VCaP (cell line): ENCODE measurements at regions not wholly inside any gene's neighbourhood (a gene's known extent, or its start where the extent isn't known, plus 50 kb on each side); places are given as distances from the start of the nearest gene placed in this dataset.
A peak's percentile ranks its signal among the peaks of the same experiment; 100 is the strongest.

Experiments
- H3K27ac ChIP-seq: fragments of 450-650 bp; 2 replicates; pipeline ENCODE4 v1.5.1; 2017
- CTCF ChIP-seq: fragments of 450-650 bp; conservative IDR thresholded peaks from 2 replicates; pipeline ENCODE4 v1.5.1; 2017; ENCODE audit warnings: mild to moderate bottlenecking, moderate library complexity

GRCh38 chr10:78719276-78719675, 349.5 kb upstream of the ZMIZ1 start:
- no peak overlapping the region for H3K27ac ChIP-seq
- TF ChIP-seq CTCF, result no peak

- TF ChIP-seq CTCF, result no peak
- H3K27ac ChIP-seq, result no peak overlapping the region
Observed at GRCh38 chr10:78720091-78720490, 348.7 kb upstream of the ZMIZ1 start.

DNA sequence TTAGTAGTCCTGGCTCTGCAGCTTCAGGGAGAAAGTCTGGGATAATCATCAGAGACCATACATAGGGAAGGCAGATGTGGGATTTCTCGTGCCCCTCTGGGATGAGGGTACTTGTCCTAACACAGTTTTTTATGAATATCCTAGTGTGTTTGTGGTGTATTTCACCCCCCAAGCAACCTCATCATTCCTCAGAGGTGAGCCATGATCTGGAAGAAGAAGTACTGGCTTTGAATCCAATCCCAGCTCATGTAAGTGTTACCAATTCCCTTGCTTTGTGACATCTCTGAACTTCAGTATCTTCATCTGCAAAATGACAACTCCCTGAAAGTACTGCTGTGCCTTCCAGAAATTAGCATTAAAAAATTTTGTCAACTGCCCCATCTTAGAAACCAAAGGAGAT, 347.5 kb upstream of the ZMIZ1 start:
- H3K27ac ChIP-seq, result no peak overlapping the region
- TF ChIP-seq CTCF, result no peak

GRCh38 chr10:78724846-78725245, 343.9 kb upstream of the ZMIZ1 start:
- no peak for TF ChIP-seq CTCF
- H3K27ac ChIP-seq, result no peak overlapping the region

DNA sequence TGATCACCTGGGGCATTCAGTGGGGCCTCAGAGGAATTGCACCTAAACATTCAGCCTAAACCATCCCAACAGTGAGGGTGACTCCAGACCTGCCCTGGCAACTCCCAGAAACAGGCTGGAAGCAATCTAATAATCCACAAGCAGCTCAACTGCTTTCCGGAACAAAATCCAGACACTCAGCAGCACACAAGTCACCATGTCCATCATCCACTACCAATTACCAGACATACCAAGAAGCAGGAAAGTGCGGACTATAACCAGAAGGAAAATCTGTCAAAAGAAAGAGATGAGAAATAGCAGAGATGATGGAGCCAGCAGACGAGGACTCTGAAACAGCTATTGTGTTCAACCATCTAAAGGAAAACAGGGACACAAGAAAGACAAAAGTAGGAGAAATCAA, 342.6 kb upstream of the ZMIZ1 start:
- TF ChIP-seq CTCF, result no peak
- H3K27ac ChIP-seq, result no peak overlapping the region

DNA sequence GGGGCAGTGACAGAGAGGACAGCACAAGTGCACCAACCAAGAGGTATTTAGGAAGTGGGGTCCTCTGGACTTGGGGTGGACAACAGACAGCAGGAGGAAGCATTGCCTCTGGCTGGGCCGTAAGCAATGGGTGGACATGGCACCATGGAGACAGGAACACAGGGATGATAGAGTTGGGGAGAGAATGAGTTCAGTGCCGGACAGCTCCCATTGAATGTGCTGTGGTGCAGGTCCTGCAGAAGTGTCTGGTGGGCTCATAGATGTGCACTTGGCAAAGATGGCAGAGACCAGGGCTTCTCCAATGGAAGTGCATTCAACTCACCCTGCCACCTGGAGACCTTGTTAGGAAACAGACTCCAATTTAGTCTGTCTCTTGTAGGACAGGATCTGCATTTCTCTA, 341.5 kb upstream of the ZMIZ1 start:
- no peak for TF ChIP-seq CTCF
- H3K27ac ChIP-seq, result peak overlapping the region; percentile 88; the same call in 1 of the 2 replicates

DNA sequence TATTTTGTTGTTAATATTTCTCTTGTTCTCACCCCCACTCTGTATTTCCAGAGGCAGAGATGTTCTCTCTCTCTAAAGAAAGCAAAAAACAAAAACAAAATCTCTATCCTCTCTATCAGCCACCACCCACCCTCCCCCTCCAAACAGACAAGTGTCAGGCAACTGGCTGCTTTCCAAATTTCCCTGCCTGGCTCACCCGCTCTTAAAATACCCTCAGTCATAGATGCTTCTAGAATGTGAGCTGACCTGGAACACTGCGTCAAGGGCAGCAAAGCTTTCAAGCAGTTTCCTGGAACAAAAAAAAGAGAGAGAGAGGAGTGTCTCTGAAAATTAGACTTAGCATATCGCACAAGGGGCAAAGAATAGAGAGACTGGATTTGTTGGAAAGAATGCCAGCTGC, 341.0 kb upstream of the ZMIZ1 start:
- H3K27ac ChIP-seq, result peak overlapping the region; percentile 88
- TF ChIP-seq CTCF, result no peak

DNA sequence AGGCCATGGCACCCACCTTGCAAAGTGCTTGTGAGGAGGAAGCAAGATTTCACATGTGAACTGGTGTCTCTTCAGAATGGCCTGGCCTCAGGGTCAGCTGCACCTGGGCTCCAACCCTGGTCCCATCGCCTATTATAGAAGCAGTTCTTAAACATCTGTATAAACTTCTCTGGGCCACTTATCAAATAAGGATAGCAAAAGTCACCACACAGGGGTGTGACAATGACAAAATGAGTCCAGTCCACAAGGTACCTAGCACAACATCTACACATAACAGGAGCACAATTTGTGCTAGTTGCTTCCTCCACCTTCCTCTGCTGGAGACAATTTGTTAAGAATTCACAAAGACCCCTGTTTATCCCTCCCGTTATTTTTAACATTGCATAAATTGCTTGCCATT, 340.6 kb upstream of the ZMIZ1 start:
- TF ChIP-seq CTCF, result no peak
- peak overlapping the region; percentile 88 for H3K27ac ChIP-seq
